ENCODE measurements at regions not wholly inside any gene's neighbourhood (a gene's known extent, or its start where the extent isn't known, plus 50 kb on each side); places are given as distances from the start of the nearest gene placed in this dataset.

GRCh38 chr4:166308647-166309046 lies 435.6 kb downstream of the TLL1 start:
- no peaks in the 10 kb centered on the region for H3K4me1 Mint-ChIP-seq
- no peak for ATAC-seq (ENCODE audit: low read depth)
- WGBS (ENCODE audit: insufficient coverage): 100% methylated on average over 4 of the region's 4 CpGs
- intact Hi-C loops (cut with micrococcal nuclease): no loop called here
- no peaks in the 10 kb centered on the region for H3K36me3 ChIP-seq (replicated peaks in 1 of 2; ENCODE audit: control extremely low read depth in 1 of 2, control insufficient read depth in 1 of 2, extremely low read depth in 1 of 2, insufficient read depth in 2 of 2, low read length in 1 of 2)
- no peak overlapping the region for H3K27ac Mint-ChIP-seq
- CTCF ChIA-PET: no interaction called here
- H3K9me3 Mint-ChIP-seq (ENCODE audit: insufficient read depth): peaks cover 2% of the 10 kb centered on the region
- H3K4me1 ChIP-seq (ENCODE audit: control insufficient read depth in 2 of 2, insufficient read depth in 2 of 2, low read length in 2 of 2): no peaks in the 10 kb centered on the region
- no peak overlapping the region for H2AFZ ChIP-seq (ENCODE audit: insufficient read depth, low read depth, low read length, poor library complexity, severe bottlenecking)
- no peaks in the 10 kb centered on the region for H3K9me3 ChIP-seq (ENCODE audit: control extremely low read depth in 1 of 3, control insufficient read depth in 2 of 3, insufficient read depth in 1 of 3, low read length in 2 of 3)
- H3K27me3 ChIP-seq (replicated peaks in 1 of 4; ENCODE audit: control extremely low read depth in 1 of 4, control insufficient read depth in 3 of 4, insufficient read depth in 4 of 4, low read length in 3 of 4): no peaks in the 10 kb centered on the region
- H3K4me2 ChIP-seq (replicated peaks; ENCODE audit: low read depth, low read length, poor library complexity, severe bottlenecking): no peak overlapping the region
- no peak for TF ChIP-seq EZH2 (IDR thresholded peaks at IDR 0.05; ENCODE audit: borderline replicate concordance, insufficient read depth, low read depth, low read length, poor library complexity, severe bottlenecking)
- TF ChIP-seq, protein P1, sequence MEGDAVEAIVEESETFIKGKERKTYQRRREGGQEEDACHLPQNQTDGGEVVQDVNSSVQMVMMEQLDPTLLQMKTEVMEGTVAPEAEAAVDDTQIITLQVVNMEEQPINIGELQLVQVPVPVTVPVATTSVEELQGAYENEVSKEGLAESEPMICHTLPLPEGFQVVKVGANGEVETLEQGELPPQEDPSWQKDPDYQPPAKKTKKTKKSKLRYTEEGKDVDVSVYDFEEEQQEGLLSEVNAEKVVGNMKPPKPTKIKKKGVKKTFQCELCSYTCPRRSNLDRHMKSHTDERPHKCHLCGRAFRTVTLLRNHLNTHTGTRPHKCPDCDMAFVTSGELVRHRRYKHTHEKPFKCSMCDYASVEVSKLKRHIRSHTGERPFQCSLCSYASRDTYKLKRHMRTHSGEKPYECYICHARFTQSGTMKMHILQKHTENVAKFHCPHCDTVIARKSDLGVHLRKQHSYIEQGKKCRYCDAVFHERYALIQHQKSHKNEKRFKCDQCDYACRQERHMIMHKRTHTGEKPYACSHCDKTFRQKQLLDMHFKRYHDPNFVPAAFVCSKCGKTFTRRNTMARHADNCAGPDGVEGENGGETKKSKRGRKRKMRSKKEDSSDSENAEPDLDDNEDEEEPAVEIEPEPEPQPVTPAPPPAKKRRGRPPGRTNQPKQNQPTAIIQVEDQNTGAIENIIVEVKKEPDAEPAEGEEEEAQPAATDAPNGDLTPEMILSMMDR (IDR thresholded peaks at IDR 0.05): no peak
- no peak for DNase-seq
- no peak overlapping the region for H3K4me3 Mint-ChIP-seq
- H3K27ac ChIP-seq (ENCODE audit: low read length in 2 of 2): no peak overlapping the region
- H3K79me2 ChIP-seq (ENCODE audit: control insufficient read depth, insufficient read depth, low read length): no peaks in the 10 kb centered on the region
- POLR2A ChIA-PET: no interaction called here
- H3K4me3 ChIP-seq (ENCODE audit: control extremely low read depth in 1 of 5, extremely low read depth in 1 of 5, insufficient read depth in 1 of 5, low read depth in 2 of 5, low read length in 4 of 5): no peak overlapping the region
- H3K27me3 Mint-ChIP-seq: no peaks in the 10 kb centered on the region
- no peaks in the 10 kb centered on the region for H4K20me1 ChIP-seq (ENCODE audit: control insufficient read depth, insufficient read depth, low read length, poor library complexity, severe bottlenecking)
- no peak overlapping the region for H3K9ac ChIP-seq (ENCODE audit: low read length)

GRCh38 chr4:166309286-166309685 lies 436.2 kb downstream of the TLL1 start:
- Histone ChIP-seq H3K36me3 (replicated peaks in 1 of 2; ENCODE audit: control extremely low read depth in 1 of 2, control insufficient read depth in 1 of 2, extremely low read depth in 1 of 2, insufficient read depth in 2 of 2, low read length in 1 of 2) (no peaks in the 10 kb centered on the region), H3K4me1 (ENCODE audit: control insufficient read depth in 2 of 2, insufficient read depth in 2 of 2, low read length in 2 of 2) (no peaks in the 10 kb centered on the region), H2AFZ (ENCODE audit: insufficient read depth, low read depth, low read length, poor library complexity, severe bottlenecking) (no peak overlapping the region), H3K4me3 (ENCODE audit: control extremely low read depth in 1 of 5, extremely low read depth in 1 of 5, insufficient read depth in 1 of 5, low read depth in 2 of 5, low read length in 4 of 5) (no peak overlapping the region), H3K9ac (ENCODE audit: low read length) (no peak overlapping the region), H3K9me3 (ENCODE audit: control extremely low read depth in 1 of 3, control insufficient read depth in 2 of 3, insufficient read depth in 1 of 3, low read length in 2 of 3) (no peaks in the 10 kb centered on the region), H3K27me3 (replicated peaks in 1 of 4; ENCODE audit: control extremely low read depth in 1 of 4, control insufficient read depth in 3 of 4, insufficient read depth in 4 of 4, low read length in 3 of 4) (no peaks in the 10 kb centered on the region), H3K27ac (ENCODE audit: low read length in 2 of 2) (no peak overlapping the region), H3K79me2 (ENCODE audit: control insufficient read depth, insufficient read depth, low read length) (no peaks in the 10 kb centered on the region), H3K4me2 (replicated peaks; ENCODE audit: low read depth, low read length, poor library complexity, severe bottlenecking) (no peak overlapping the region), H4K20me1 (ENCODE audit: control insufficient read depth, insufficient read depth, low read length, poor library complexity, severe bottlenecking) (no peaks in the 10 kb centered on the region)
- Mint-ChIP-seq H3K27me3 (no peaks in the 10 kb centered on the region), H3K9me3 (ENCODE audit: insufficient read depth) (peaks cover 2% of the 10 kb centered on the region), H3K27ac (no peak overlapping the region), H3K4me3 (no peak overlapping the region), H3K4me1 (no peaks in the 10 kb centered on the region)
- intact Hi-C loops (cut with micrococcal nuclease): no loop called here
- 80% methylated on average over 1 of the region's 3 CpGs for WGBS (ENCODE audit: insufficient coverage)
- TF ChIP-seq EZH2 (IDR thresholded peaks at IDR 0.05; ENCODE audit: borderline replicate concordance, insufficient read depth, low read depth, low read length, poor library complexity, severe bottlenecking): no peak
- TF ChIP-seq, protein P1 (IDR thresholded peaks at IDR 0.05): no peak
- CTCF ChIA-PET: no interaction called here
- DNase-seq: no peak
- POLR2A ChIA-PET: no interaction called here
- ATAC-seq (ENCODE audit: low read depth): no peak
